HG02678 (cell line): ENCODE measurements at regions not wholly inside any gene's neighbourhood (a gene's known extent, or its start where the extent isn't known, plus 50 kb on each side); places are given as distances from the start of the nearest gene placed in this dataset.
"Not testable (repeated sequence)": the region's sequence is repeated elsewhere in the genome, so short reads cannot be mapped to it uniquely, and the experiment has no call there.

Experiments
- ATAC-seq: cut with Tn5 transposase; IDR thresholded peaks from one replicate; pipeline ENCODE4 v1.9.1; 2021; ENCODE audit warnings: mild to moderate bottlenecking, moderate library complexity; ENCODE audit not compliant: unreplicated experiment

GRCh38 chr4:72887152-72887551, 182.4 kb downstream of the COX18 start:
- no peak for ATAC-seq

- ATAC-seq = no peak
Observed at GRCh38 chr4:72886602-72887001, 182.9 kb downstream of the COX18 start.

GRCh38 chr4:72884225-72884624, 185.3 kb downstream of the COX18 start:
- not testable (repeated sequence) for ATAC-seq

- ATAC-seq = no peak
Observed at GRCh38 chr4:72876946-72877345, 192.6 kb downstream of the COX18 start.

GRCh38 chr4:72875545-72875944, 194.0 kb downstream of the COX18 start:
- ATAC-seq = no peak

- no peak for ATAC-seq
Observed at GRCh38 chr4:72875138-72875537, 194.4 kb downstream of the COX18 start.

- no peak for ATAC-seq
Observed at GRCh38 chr4:72864898-72865297, 204.6 kb downstream of the COX18 start.

- not testable (repeated sequence) for ATAC-seq
Observed at GRCh38 chr4:72864277-72864676, 205.2 kb downstream of the COX18 start.

- ATAC-seq = no peak
Observed at GRCh38 chr4:72860766-72861165, 208.8 kb downstream of the COX18 start.

- ATAC-seq = no peak
Observed at GRCh38 chr4:72858328-72858727, 211.2 kb downstream of the COX18 start.

GRCh38 chr4:72857787-72858186, 211.7 kb downstream of the COX18 start:
- ATAC-seq = no peak

- no peak for ATAC-seq
Observed at GRCh38 chr4:72857216-72857615, 212.3 kb downstream of the COX18 start.

GRCh38 chr4:72846280-72847111, 223.0 kb downstream of the COX18 start:
- no peak for ATAC-seq

- no peak for ATAC-seq
Observed at GRCh38 chr4:72843466-72843865, 226.1 kb downstream of the COX18 start.

GRCh38 chr4:72842323-72842722, 227.2 kb downstream of the COX18 start:
- no peak for ATAC-seq

- not testable (repeated sequence) for ATAC-seq
Observed at GRCh38 chr4:72840166-72840565, 229.3 kb downstream of the COX18 start.

GRCh38 chr4:72828864-72829263, 240.7 kb downstream of the COX18 start:
- ATAC-seq = no peak

- ATAC-seq = no peak
Observed at GRCh38 chr4:72827968-72828367, 241.5 kb downstream of the COX18 start.

GRCh38 chr4:72820107-72820506, 249.4 kb downstream of the COX18 start:
- ATAC-seq = no peak

GRCh38 chr4:72817012-72817411, 248.0 kb upstream of the ADAMTS3 start:
- ATAC-seq = no peak

- ATAC-seq = no peak
Observed at GRCh38 chr4:72814241-72814640, 245.2 kb upstream of the ADAMTS3 start.

- ATAC-seq = no peak
Observed at GRCh38 chr4:72809208-72809607, 240.2 kb upstream of the ADAMTS3 start.

- ATAC-seq = no peak
Observed at GRCh38 chr4:72805284-72805683, 236.3 kb upstream of the ADAMTS3 start.
